PFSK-1 (cell line): ENCODE measurements at regions not wholly inside any gene's neighbourhood (a gene's known extent, or its start where the extent isn't known, plus 50 kb on each side); places are given as distances from the start of the nearest gene placed in this dataset.

ENCODE experiments used
- FOXP2 ChIP-seq: optimal IDR thresholded peaks from 2 replicates; pipeline ENCODE3; 2011; ENCODE audit warnings: borderline replicate concordance, control low read depth, inconsistent platforms; ENCODE audit not compliant: insufficient read depth; ENCODE audit errors: extremely low read length, extremely low read depth
- POLR2AphosphoS5 ChIP-seq: IDR thresholded peaks from 2 replicates; pipeline ENCODE4 v1.6.1; 2012; ENCODE audit warnings: low read depth, mild to moderate bottlenecking, control low read depth, low read length, moderate library complexity
- SIN3A ChIP-seq: IDR thresholded peaks from 2 replicates; pipeline ENCODE4 v1.6.1; 2012; ENCODE audit warnings: mild to moderate bottlenecking, low read length, moderate library complexity, borderline replicate concordance; ENCODE audit not compliant: insufficient read depth
- TAF1 ChIP-seq: IDR thresholded peaks from 2 replicates; pipeline ENCODE4 v1.6.1; 2012; ENCODE audit warnings: low read length, control low read depth, borderline replicate concordance; ENCODE audit not compliant: insufficient read depth
- TF ChIP-seq, protein P1 (sequence below), 2 experiments: IDR thresholded peaks; 2 replicates each; pipeline versions ENCODE4 v1.6.1 to v1.8.0; 2011 to 2012; ENCODE audit warnings: low read depth in 2 of 2, low read length in 2 of 2, control low read depth in 1 of 2, inconsistent platforms in 1 of 2, mild to moderate bottlenecking in 1 of 2, moderate library complexity in 1 of 2; ENCODE audit not compliant: insufficient read depth in 1 of 2

- TF ChIP-seq POLR2AphosphoS5 = no peak
- no peak for TF ChIP-seq TAF1
- TF ChIP-seq, protein P1, sequence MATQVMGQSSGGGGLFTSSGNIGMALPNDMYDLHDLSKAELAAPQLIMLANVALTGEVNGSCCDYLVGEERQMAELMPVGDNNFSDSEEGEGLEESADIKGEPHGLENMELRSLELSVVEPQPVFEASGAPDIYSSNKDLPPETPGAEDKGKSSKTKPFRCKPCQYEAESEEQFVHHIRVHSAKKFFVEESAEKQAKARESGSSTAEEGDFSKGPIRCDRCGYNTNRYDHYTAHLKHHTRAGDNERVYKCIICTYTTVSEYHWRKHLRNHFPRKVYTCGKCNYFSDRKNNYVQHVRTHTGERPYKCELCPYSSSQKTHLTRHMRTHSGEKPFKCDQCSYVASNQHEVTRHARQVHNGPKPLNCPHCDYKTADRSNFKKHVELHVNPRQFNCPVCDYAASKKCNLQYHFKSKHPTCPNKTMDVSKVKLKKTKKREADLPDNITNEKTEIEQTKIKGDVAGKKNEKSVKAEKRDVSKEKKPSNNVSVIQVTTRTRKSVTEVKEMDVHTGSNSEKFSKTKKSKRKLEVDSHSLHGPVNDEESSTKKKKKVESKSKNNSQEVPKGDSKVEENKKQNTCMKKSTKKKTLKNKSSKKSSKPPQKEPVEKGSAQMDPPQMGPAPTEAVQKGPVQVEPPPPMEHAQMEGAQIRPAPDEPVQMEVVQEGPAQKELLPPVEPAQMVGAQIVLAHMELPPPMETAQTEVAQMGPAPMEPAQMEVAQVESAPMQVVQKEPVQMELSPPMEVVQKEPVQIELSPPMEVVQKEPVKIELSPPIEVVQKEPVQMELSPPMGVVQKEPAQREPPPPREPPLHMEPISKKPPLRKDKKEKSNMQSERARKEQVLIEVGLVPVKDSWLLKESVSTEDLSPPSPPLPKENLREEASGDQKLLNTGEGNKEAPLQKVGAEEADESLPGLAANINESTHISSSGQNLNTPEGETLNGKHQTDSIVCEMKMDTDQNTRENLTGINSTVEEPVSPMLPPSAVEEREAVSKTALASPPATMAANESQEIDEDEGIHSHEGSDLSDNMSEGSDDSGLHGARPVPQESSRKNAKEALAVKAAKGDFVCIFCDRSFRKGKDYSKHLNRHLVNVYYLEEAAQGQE (IDR thresholded peaks at IDR 0.05; ENCODE audit: insufficient read depth in 1 of 2, low read depth in 2 of 2, low read length in 2 of 2) = no peak
- TF ChIP-seq SIN3A = no peak
- no peak for TF ChIP-seq FOXP2
Measured at GRCh38 chr13:76106763-76107162, 470.6 kb downstream of the LMO7 start.
